Stomach smooth muscle (tissue), 2 donors: ENCODE measurements at regions not wholly inside any gene's neighbourhood (a gene's known extent, or its start where the extent isn't known, plus 50 kb on each side); places are given as distances from the start of the nearest gene placed in this dataset.

Experiments used
- H3K27ac ChIP-seq: one replicate; pipeline ENCODE4 v1.7.0; 2013; ENCODE audit warnings: mild to moderate bottlenecking, low read length, inconsistent platforms
- H3K27me3 ChIP-seq, 2 donors: one replicate each; pipeline ENCODE4 v1.7.0; 2013; ENCODE audit warnings: low read length in 2 of 2; ENCODE audit not compliant: insufficient read depth in 2 of 2, control insufficient read depth in 1 of 2
- H3K36me3 ChIP-seq, 2 donors: one replicate each; pipeline ENCODE4 v1.7.0; 2013; ENCODE audit warnings: low read length in 2 of 2; ENCODE audit not compliant: control insufficient read depth in 2 of 2, insufficient read depth in 2 of 2
- H3K4me1 ChIP-seq: one replicate; pipeline ENCODE4 v1.7.0; 2013; ENCODE audit warnings: low read length; ENCODE audit not compliant: control insufficient read depth, insufficient read depth
- H3K4me3 ChIP-seq, 2 donors: one replicate each; pipeline ENCODE4 v1.7.0; 2013; ENCODE audit warnings: low read length in 2 of 2
- H3K9ac ChIP-seq, 2 donors: one replicate each; pipeline ENCODE4 v1.7.0; 2013; ENCODE audit warnings: low read length in 2 of 2, mild to moderate bottlenecking in 1 of 2
- H3K9me3 ChIP-seq, 2 donors: one replicate each; pipeline ENCODE4 v1.7.0; 2013; ENCODE audit warnings: low read length in 2 of 2; ENCODE audit not compliant: control insufficient read depth in 2 of 2
- donor health status: healthy.
- donor health status: Pancreatic carcinoma.

DNA sequence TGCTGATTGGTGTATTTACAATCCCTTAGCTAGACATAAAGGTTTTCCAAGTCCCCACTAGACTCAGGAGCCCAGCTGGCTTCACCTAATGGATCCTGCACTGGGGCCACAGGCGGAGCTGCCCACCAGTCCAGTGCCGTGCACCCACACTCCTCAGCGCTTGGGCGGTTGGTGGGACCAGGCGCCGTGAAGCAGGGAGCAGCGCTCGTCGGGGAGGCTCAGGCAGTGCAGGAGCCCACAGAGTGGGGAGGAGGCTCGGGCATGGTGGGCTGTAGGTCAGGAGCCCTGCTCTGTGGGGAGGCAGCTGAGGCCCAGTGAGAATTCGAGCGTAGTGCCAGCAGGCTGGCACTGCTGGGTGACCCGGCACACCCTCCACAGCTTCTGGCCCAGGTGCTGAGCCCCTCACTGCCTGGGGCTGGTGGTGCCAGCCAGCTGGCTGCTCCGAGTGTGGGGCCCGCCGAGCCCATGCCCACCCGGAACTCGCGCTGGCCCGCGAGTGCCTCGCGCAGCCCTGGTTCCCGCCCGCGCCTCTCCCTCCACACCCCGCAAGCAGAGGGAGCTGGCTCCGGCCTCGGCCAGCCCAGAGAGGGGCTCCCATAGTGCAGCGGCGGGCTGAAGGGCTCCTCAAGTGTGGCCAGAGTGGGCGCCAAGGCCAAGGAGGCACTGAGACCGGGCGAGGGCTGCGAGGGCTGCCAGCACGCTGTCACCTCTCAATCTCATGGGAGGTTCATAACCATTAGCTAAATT lies 475.6 kb upstream of the DCC start:
- no peaks in the 10 kb centered on the region for H3K27me3 ChIP-seq
- no peaks in the 10 kb centered on the region for H3K36me3 ChIP-seq
- no peak overlapping the region for H3K27ac ChIP-seq
- H3K9ac ChIP-seq: no peak overlapping the region
- H3K4me1 ChIP-seq: no peaks in the 10 kb centered on the region
- H3K4me3 ChIP-seq: no peak overlapping the region
- H3K9me3 ChIP-seq: no peaks in the 10 kb centered on the region

DNA sequence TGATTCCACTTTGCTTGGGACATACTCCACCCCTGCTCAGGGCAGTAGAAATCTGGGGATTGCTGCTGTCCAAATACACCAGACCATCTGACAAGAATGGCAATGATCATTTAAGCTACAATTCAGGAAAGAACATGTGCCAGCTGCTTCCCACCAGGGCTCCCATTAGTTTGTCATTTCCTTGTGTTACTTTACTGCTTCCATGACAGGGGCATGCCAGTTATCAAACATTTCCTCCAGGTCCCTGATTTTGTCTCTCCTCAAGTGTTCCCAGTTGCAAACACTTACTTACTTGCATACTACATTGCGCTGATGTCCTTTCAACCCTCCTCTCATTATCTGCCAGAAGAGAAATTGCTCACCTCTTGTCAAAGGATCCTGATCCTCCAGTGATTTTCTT lies 474.5 kb upstream of the DCC start:
- no peaks in the 10 kb centered on the region for H3K36me3 ChIP-seq

DNA sequence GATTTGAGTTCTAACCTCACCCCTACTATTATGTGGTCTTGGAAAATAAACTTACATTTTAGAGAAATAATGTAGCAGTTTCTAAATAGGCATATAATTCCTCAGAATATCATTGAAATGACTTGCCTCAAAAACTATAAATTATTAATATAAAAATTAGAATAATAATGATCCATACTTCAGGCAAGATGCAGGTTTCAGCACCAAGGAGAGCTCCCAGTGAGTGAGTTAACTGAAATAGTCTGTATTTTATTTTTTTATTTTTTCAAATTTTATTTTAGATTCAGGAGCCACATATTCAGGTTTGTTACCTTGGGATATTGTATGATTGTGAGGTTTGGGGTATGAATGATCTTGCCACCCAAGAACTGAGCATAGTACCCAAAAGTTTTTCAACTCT lies 472.2 kb upstream of the DCC start:
- Histone ChIP-seq H3K9me3 (no peaks in the 10 kb centered on the region), H3K4me3 (no peak overlapping the region), H3K4me1 (no peaks in the 10 kb centered on the region), H3K27me3 (no peaks in the 10 kb centered on the region), H3K27ac (no peak overlapping the region), H3K36me3 (no peaks in the 10 kb centered on the region), H3K9ac (no peak overlapping the region)

More for the DNA sequence above, 474.5 kb upstream of the DCC start:
- no peaks in the 10 kb centered on the region for H3K27me3 ChIP-seq
- no peak overlapping the region for H3K4me3 ChIP-seq
- no peaks in the 10 kb centered on the region for H3K4me1 ChIP-seq
- no peak overlapping the region for H3K27ac ChIP-seq
- H3K9me3 ChIP-seq: no peaks in the 10 kb centered on the region
- no peak overlapping the region for H3K9ac ChIP-seq

DNA sequence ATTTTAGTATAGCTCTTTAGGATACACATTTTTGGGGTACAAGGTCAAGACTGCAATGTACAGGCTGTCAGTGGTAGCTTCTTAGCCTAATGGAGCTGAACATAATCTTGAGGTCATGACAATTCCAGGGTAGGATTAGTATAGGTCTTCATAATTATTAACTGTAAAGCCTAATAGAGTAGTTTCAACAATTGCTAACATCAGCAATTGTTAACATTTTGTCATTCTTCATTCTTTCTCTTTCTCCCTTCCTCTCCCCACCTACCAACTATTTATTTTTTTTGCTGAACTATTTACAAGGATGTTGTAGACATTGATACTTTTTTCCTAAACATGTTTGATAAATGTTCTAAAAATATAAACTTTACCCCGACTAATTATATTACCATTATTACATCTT lies 461.3 kb upstream of the DCC start:
- Histone ChIP-seq H3K4me3 (no peak overlapping the region), H3K27me3 (no peaks in the 10 kb centered on the region), H3K36me3 (no peaks in the 10 kb centered on the region), H3K9ac (no peak overlapping the region), H3K9me3 (no peaks in the 10 kb centered on the region), H3K4me1 (no peaks in the 10 kb centered on the region), H3K27ac (no peak overlapping the region)

DNA sequence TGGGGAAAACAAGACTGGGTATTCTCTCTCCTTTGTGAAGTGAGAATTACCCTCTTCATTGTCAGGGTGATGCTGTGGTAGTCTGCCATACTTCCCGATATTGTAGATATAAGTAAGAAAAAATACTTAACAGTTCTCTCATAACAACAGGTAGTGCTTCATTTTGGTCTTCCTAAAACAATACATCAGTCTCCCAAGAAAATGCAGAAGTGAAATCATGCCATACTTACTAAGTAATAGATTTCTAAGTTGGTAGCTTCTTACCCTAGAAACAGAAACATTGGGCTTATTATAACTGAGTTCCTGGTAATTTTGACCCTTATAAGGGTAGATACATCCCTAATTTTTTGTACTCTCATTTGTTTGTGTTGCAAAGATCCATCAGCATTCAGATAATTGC lies 460.7 kb upstream of the DCC start:
- H3K4me1 ChIP-seq: no peaks in the 10 kb centered on the region
- no peaks in the 10 kb centered on the region for H3K9me3 ChIP-seq
- no peak overlapping the region for H3K9ac ChIP-seq
- H3K4me3 ChIP-seq: no peak overlapping the region
- no peak overlapping the region for H3K27ac ChIP-seq
- no peaks in the 10 kb centered on the region for H3K27me3 ChIP-seq
- no peaks in the 10 kb centered on the region for H3K36me3 ChIP-seq

DNA sequence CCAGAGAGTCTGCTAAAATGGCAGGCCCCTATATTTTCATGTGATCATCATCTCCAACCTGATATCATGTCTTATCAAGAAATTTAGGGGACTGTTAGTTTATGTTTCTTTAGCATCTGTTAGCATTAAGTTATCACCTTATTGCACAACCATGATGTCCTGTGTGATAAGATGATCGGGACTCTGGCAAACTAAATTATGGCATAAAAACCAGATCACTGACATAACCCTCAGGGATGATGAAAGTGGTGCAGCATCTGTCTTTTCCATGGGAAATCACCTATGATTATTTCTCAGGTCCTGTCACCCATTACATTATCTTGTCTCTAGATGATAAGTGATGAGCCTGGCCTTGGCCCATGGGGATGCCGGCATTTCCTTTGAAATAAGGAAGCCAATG lies 458.6 kb upstream of the DCC start:
- H3K9ac ChIP-seq: no peak overlapping the region
- H3K27ac ChIP-seq: no peak overlapping the region
- no peaks in the 10 kb centered on the region for H3K4me1 ChIP-seq
- no peaks in the 10 kb centered on the region for H3K27me3 ChIP-seq
- H3K9me3 ChIP-seq: no peaks in the 10 kb centered on the region
- no peaks in the 10 kb centered on the region for H3K36me3 ChIP-seq
- no peak overlapping the region for H3K4me3 ChIP-seq

DNA sequence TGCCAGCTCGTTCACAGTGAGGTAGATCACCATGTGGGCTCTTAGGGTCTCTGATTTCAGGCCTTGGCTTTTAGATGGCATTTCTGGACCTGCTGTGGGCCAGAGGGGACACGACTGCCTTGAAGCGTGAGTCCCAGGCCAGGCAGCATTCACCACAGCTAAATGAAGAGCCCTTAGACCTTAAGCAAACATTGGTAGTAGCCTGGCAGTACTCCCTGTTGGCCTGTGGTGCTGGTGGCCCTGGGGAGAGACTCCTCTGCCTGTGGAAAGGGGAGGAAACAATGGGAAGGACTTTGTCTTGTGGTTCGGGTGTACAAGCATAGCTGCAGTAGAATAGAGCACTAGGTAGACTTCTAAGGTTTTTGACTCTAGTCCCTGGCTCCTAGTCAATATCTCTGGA lies 456.0 kb upstream of the DCC start:
- Histone ChIP-seq H3K4me3 (no peak overlapping the region), H3K4me1 (no peaks in the 10 kb centered on the region), H3K27me3 (no peaks in the 10 kb centered on the region), H3K9me3 (no peaks in the 10 kb centered on the region), H3K27ac (no peak overlapping the region), H3K36me3 (no peaks in the 10 kb centered on the region), H3K9ac (no peak overlapping the region)

DNA sequence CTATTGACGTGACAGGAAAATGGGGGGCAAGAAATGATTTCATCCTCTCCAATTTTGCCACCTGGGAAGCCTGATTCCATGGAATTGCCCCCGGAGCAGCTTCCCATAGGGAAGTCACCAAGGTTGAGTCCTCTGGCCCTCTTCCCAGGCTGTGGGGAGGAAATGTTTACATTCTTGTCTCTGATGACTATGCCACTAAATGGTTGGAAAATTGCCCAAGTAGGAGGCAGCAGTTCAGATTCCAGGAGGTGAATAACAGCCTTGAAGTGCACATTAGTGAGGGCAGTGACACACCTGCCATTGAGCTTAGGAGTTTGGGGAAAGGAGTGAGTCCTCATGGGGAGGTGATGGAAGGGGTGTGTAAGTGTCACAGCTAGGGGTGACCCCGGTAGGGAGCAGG lies 449.2 kb upstream of the DCC start:
- no peaks in the 10 kb centered on the region for H3K4me1 ChIP-seq
- H3K4me3 ChIP-seq: no peak overlapping the region
- H3K36me3 ChIP-seq: no peaks in the 10 kb centered on the region
- no peak overlapping the region for H3K27ac ChIP-seq
- H3K9me3 ChIP-seq: no peaks in the 10 kb centered on the region
- H3K9ac ChIP-seq: no peak overlapping the region
- no peaks in the 10 kb centered on the region for H3K27me3 ChIP-seq

DNA sequence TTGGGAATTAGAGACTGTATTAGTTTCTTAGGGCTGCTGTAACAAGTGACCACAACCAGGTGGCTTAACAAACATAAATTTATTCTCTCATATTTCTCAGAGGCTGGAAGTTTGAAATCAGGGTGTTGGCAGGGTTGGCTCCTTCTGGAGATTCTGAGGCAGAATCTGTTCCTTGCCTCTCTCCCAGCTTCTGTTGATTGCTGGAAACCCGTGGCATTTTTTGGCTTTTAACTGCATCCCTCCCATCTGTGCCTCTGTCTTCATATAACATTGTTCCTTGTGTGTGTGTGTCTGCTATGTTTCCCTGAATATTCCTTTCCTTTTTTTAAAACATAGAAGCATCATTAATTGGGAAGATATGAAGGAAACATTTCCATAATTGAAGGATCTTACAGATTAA lies 448.1 kb upstream of the DCC start:
- Histone ChIP-seq H3K27me3 (no peaks in the 10 kb centered on the region), H3K27ac (no peak overlapping the region), H3K9me3 (no peaks in the 10 kb centered on the region), H3K9ac (no peak overlapping the region), H3K36me3 (no peaks in the 10 kb centered on the region), H3K4me1 (no peaks in the 10 kb centered on the region), H3K4me3 (no peak overlapping the region)

DNA sequence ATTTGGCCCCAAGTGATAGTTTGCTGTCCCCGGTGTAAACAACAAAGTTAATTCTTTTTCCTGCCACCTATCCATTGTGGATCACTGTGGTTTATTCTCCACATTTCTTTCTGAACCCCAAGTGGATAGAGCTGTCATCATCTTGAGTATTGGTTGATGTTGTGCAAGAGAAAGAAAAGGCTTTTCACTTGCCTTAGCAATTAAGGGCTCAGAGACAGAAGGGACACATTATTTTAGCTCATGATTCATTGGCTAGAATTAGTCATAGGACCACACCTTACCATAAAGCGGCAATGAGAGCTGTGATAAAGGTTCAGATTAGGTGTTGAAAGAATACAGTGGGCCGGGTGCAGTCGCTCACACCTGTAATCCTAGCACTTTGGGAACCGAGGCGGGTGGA lies 442.1 kb upstream of the DCC start:
- H3K27ac ChIP-seq: no peak overlapping the region
- H3K9me3 ChIP-seq: no peaks in the 10 kb centered on the region
- no peak overlapping the region for H3K4me3 ChIP-seq
- no peak overlapping the region for H3K9ac ChIP-seq
- H3K27me3 ChIP-seq: no peaks in the 10 kb centered on the region
- H3K36me3 ChIP-seq: no peaks in the 10 kb centered on the region
- no peaks in the 10 kb centered on the region for H3K4me1 ChIP-seq

DNA sequence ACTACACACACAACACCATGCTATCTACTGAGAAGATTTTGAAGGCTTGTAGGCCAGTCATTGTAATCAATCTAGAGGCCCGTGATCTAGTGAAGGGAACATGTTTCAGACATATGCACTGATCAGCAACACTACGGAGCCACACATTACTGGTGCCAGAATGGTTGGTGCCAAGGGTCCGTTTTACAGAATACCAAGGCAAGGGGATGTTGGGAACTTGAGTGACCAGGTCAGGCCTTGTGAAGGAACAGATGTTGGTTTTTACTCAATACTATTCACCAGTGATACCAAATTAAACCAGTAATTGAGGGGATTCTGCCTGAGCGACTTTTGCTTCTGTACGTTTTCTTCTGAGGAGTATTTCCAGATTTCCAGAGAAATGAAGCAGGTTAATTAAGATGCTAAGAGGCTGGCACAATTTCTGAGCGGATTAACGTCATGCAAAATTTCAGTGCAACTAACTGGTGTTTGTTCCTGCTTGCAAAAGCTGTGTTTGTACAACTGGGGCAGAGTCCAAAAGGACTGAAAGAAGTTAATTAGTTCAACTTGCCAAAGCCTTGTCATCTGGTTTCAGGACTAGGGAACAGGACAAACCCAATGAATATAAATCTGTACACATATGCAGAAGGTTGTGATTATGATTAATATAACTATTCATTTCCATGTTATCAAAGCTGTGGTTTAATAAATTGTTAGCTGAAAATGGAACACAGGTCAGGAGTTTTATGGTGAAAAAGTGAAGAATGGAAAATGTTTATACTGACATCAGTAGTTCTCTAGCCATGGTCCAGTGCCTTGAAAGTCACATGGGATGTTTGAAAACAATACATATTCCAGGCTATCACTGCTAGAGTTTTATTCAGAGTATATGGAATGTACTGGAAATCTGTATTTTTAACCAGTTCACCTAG lies 432.1 kb upstream of the DCC start:
- no peaks in the 10 kb centered on the region for H3K36me3 ChIP-seq

More for the DNA sequence above, 432.1 kb upstream of the DCC start:
- Histone ChIP-seq H3K4me3 (no peak overlapping the region), H3K9me3 (no peaks in the 10 kb centered on the region), H3K27me3 (no peaks in the 10 kb centered on the region), H3K9ac (no peak overlapping the region), H3K4me1 (no peaks in the 10 kb centered on the region), H3K27ac (no peak overlapping the region)
